ENCODE measurements at regions not wholly inside any gene's neighbourhood (a gene's known extent, or its start where the extent isn't known, plus 50 kb on each side); places are given as distances from the start of the nearest gene placed in this dataset.
A peak's percentile ranks its signal among the peaks of the same experiment; 100 is the strongest.

DNA sequence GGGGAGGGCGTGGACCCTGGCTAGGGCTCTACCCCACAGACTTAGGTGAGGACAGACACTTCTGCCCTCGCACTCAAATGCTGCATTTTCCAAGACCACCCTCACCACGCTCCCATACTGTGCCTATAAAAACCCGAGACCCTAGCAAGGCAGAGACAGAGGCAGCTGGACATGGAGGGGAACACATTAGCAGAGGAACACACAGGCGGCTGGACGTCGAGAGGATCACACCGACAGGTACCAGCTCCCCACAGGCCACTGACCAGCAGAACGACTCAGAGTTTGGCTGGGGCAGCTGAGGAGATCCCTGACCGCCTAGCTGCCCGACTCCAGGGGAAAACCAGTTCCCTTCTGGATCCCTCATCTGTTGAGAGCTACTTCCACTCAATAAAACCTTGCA lies 338.2 kb upstream of the SMIM30 start:
- DNase-seq (ENCODE audit: low spot score), result no peak

DNA sequence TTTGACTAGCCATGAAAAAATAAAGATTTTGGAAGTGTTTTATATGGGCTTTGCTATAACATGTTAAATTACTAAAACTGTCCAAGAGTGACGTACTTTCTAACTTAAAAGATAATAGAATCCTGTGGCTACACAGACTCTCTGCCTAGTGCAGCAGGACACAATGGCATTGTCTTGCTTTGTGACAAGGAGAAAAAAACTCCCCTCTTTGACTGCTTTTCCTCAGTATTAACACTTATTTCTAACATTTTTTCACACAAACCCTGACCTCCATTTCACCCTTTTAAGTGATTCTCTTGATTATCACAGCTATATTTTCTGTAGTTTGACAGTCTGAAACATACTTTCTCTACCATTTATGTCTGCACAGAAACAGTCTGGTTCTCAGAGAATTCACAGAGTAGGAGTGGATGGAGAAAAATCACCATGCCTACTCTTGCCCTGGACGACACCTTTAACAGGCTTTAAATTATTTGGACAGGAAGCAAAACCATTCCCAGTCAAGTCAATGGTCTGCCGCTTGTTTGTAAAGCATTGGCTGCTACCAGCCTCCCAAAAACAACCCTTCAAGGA lies 336.3 kb upstream of the SMIM30 start:
- DNase-seq (ENCODE audit: low spot score), result no peak

DNA sequence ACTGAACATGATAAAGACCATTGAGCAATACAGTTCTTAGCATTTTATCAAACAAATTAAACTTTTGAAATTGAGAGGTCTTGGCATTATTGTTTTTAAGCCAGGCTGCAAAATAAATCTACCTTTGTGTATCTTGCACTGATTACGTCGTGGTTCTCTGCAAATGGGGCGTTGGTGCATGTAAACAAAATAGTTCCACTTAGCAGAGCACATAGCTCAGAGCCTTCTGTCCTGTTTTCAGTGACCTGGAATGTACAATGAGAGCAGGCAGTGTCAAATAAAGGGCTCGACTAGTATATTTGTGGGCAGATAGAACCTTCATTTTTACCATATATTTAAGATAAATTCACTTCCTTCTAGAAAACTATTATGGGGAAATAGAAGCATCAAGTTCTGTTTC lies 333.9 kb upstream of the SMIM30 start:
- DNase-seq (ENCODE audit: low spot score), result no peak

DNA sequence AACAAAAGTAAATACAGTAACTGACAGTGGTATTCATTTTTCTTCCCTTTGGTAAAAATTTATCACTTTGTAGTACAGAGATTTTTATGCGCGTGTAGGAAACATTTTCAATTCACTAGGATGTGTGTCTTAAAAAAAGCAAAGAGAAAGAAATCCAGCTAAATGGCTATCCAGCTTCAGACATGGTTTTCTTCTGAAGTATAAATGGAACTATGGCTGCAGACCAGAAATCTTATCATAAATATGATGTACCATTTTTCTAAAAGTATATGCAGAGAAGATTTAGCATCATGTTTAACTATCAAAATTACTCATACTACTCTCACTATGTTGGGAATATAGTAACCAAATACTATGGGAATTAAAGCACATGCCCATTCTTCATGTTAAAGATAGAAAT lies 328.4 kb upstream of the SMIM30 start:
- DNase-seq (ENCODE audit: low spot score), result no peak

DNA sequence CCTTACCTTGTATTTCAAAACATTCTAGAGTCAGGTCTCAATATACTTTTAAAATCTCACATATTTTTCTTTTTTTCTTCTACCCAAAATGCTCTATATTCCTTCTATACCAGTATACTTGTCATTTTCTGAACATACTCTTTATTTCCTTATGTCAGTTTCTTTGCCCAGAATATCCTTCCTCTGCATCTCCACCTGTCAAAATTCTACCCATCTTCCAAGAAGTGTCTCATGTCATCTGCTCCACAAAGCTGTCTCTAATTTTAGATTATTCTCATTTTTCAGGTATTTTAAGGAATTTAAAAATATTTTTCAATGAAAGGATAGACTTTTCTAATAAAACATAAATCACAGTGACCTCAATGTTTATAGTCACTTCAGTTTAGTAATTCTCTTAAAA lies 328.0 kb upstream of the SMIM30 start:
- DNase-seq (ENCODE audit: low spot score), result no peak

DNA sequence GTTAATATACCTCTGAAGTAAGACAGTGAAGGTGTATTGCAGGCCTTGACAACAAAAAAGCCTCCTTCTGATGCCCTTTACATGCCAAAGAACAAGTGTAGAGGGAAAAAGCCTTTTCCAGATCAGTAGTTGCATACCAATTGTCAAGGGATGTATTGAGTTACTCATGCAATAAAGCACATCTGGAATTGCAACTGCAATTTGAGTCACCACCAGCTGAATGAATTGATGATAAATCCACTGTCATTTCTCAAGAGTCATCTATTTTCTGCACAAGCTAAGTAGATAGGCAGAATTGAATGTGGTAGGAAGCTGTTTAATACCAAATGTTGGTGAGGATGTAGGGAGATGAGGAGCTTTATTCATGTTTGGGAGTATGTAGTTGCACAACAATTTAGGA lies 325.9 kb upstream of the SMIM30 start:
- no peak for DNase-seq (ENCODE audit: low spot score)

DNA sequence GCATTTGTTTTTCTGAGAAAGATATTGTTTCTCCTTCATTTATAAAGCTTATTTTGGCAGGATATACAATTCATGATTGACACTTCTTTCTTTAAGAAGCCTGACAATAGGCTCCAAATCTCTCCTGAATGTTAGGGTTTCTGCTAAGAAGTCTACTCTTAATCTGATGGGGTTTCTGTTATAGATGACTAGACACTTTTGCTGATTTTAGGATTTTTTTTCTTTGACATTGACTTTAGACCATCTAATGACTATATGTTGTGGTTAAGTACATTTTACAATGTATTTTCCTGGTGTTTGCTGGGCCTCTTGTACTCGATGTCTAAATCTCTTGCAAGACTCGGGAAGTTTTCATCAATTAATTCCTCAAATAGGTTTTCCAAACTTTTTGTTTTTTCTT lies 321.8 kb upstream of the SMIM30 start:
- no peak for DNase-seq (ENCODE audit: low spot score)

DNA sequence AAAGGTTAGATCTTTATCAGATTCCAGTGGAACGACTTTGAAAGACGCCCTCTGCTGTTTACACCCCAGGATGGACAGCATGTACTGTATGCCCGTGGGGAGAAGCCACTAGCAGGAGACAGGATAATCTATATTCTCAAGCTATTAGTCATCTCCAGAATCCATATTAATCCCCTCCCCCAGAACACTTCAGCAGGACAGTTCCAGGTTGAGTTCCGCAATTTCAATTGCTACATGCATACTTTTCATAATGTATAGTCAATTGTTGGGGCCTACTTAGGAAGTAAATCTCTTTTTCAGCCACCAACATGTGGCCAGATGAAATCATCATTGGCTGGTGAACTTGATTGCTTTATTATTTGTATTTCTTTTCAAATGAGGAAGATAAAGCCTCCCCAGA lies 313.1 kb upstream of the SMIM30 start:
- no peak for DNase-seq (ENCODE audit: low spot score)

DNA sequence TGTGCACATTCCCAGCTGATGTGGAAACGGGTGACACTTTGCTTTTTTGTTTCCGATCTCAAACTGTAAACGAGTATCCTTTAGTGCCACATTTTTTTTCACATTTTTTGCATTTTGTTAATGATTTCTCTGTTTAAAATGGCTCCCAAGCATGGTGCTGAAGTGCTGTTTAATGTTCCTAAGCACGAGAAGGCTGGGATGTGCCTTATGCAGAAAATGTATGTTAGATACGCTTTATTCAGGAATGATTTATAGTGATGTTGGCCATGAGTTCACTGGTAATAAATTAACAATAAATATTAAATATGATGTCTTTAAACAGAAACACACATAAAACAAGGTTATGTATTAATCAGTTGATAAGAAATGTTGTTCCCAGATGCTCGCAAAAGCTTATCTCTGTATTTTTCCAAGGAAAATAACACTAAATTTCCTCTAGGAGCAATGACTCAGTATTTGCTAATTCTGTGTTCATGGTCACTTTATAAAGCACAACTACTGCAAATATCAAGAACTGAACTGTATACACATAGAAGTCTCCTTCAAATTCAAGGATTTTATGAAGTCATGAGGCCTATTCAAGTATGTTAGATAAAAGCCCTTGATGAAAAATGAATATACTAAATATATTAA lies 305.9 kb upstream of the SMIM30 start:
- DNase-seq (ENCODE audit: low spot score), result no peak

DNA sequence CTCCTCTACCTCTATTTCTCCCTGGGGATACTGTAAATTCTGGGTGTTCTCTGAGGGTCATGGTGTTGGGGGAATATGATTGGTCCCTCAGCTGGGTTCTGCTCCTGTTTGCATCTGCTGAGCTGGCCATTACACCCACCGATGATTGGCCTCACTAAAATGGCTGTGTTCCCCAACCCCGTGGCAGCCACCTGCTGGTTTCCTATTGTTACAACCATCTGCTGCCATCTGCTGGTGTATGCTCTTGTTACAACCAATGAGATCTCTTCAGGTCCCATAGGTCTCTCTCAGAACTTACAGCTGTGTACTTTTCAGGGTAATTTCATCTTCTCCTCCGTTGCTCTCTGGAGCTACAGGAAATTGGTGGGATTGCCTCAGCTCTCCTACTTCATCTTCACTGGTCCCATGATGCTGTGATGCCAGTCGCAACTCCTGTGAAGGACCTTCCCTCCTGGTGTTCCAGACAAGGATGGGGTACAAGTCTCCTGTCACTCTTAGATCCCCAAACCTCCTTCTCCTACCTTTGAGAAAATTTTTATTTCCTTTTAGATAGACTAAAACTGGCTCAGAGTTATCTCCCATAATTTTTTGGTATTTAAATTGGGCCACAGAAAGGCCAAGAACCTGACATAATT lies 303.5 kb upstream of the SMIM30 start:
- DNase-seq (ENCODE audit: low spot score), result peak; percentile 89

DNA sequence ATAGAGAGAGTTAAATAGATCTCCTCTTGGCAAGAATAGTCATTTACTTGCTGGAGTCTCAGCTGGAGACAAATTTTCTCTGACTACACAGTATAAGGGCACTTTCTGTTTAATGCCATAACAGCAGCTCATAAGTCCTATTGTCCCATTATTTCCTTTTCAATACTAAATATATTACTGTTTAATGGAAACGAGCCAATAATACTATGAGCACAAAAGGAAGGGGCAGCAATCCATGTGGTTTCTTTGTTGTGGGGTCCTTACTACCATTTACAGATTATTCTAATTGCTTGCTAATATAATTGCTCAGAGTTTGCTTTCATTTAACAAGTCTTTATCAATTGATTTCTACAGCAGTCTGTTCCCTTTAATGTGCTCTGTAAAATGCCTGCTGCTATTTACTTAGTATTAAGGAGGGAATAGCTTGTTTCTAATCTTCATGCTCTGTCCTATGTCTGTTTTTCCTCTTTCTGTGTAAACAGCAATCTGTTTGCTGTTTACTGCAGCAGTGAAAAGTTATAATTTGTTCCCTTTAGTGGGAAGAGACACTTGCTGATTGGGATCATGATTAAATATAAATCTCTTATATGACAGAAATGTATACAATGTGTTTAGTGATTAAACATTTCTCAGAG lies 296.2 kb upstream of the SMIM30 start:
- DNase-seq (ENCODE audit: low spot score), result no peak

DNA sequence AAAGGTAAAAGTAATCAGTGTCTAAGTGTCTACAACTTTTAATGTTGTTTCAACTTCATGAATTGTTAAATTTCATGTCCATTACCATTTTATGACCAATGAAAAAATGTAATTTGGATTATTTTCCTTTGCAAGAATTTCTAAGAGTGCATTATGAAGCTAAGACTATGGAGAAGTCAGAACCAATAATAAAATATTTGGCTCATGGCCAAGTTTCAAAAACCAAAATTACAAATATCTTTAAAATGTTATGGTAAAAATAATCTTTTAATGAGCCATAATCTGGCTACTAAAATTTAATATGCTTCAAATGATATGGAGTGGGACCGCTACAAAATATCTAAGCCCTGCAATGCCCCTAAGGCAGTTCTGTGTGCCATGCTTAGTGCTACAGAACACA lies 294.1 kb upstream of the SMIM30 start:
- no peak for DNase-seq (ENCODE audit: low spot score)

DNA sequence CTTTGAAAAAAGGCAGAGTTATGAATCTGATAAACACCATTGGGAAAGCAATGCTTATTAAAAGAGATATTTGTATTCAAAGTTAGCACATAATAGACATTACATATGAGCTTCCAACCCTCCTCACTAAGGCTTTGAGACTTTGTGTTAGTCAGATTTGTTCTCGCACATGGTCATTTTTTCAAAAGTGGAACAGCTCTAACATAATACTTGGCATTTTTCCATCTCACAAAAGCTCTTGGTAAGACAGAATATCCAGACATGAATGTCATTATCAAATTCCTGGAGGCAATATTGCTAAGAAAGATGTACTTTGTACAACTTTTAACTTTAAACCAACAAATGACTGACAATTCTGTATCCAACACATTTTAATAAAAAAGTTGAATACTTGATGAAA lies 292.4 kb upstream of the SMIM30 start:
- DNase-seq (ENCODE audit: low spot score), result no peak

DNA sequence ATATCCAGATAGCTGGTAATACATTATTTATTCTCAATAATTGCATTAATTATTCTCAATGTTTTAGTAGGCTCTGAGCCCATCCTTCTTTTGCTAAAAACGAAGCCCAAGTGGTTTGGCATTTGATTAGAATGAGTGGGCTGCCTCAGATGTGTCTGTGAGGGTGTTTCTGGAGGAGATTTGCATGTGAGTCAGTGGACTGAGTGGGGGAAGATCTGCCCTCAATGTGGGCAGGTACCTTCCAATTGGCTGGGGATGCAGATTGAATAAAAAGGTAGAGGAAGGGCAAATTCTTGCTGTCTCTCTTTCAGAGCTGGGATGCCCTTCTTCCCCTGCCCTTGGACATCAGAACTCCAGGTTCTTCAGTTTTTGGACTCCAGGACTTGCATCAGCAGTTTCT lies 290.6 kb upstream of the SMIM30 start:
- DNase-seq (ENCODE audit: low spot score), result no peak

DNA sequence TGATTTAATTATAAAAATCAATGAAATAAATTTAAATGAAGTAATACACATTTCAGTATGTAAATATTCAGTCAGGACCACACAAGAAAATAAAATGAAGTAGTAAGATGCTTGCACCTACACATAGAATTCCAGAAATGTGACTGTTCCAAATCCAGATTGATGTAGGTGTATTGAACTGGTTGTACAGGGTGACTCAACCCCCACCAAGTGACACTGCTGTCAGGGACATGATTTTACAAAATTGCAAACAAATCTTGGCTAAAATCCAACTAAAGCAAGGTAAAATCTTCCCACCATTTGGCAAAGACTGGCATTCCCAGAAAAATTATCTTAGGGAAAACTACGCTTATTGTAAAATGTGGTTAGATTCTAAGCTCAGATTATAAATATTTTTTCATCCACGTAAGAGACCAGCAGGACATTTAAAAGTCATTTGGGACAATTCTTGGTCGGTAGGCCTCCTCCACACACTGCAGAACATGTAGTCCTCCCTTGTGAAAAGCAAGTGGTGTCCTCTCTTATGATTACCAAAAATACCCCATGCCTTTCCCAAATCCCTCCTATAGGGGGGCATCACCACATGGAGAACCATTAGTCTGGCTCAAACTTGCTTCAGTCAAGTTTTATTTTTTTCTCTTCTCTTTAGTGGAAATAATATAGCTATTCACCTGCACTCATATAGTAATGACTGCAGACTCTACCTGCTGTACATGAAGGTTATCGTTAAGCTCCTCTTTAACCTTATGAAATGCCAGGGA lies 287.1 kb upstream of the SMIM30 start:
- no peak for DNase-seq (ENCODE audit: low spot score)

DNA sequence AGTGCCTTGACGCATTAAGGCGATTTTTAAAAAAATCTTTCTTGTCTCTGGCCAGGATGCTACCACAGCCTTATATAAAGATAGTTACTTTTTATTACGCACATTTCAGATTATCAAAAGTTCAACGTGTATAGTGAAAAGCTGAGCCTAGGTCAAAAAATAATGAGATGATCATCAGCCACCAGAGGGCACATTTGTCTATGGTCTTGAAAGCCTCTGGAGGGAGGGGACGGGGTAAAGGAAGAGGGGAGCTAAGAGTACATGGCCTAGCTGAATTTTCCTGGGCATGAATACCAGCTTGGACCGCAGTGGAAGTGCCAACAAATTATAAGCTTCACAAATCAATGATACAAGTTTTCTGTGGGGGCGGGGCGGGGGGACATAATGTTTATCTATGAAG lies 285.9 kb upstream of the SMIM30 start:
- DNase-seq (ENCODE audit: low spot score), result no peak

DNA sequence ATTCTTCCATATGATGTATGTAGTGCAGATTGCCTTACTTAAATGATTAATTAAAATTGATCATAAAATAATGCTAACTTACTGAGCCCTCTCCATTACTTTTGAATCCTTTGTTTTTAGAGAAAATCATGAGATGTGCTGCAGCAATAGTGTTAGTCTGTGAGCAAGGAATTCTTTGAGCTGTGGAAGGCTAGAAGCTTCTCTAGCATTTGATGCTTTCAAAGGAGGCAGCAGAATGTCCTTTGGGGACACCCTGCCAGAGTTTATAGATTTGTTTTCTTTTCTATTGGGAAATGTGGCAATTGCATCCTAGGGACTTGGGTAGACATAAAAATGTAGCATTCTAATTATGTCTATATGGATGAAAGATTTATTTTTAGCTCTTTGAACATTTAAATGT lies 284.1 kb upstream of the SMIM30 start:
- DNase-seq (ENCODE audit: low spot score), result no peak

DNA sequence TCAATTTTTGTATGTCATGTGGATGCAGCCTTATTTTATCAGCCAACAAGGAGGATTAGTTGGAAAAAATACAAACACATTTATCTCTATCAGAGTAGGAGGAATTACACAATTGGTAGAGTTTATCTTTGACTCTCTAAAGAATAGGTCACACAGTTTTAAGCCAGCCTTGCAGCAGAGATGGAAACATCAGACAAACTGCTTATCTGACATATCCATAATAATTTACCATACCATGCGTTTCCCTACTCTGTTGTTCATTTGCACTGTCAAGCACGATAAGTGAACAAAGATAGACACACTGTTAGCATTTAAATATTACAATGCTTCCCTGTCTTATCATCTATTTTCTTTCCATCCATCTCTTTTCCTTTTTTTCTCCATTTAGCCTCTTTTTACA lies 283.7 kb upstream of the SMIM30 start:
- no peak for DNase-seq (ENCODE audit: low spot score)

DNA sequence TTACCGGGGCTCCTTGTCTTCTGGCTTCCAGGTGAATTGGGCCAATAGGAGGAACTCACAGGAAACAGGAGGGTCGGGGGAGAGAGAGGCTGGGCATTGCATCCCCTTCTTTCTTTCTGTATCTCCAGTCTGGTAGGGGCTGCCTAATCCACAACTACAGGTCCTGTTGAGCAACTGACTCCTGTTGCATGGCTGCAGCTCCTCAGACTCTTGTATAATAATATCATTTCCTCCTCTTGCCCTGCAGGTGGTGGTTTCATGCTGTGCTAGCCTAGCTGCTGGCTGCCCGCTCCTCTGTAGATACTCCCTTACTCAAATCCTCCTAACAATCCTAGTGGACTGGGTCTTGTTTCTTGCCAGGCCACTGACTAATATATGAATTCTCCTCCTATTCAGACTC lies 276.5 kb upstream of the SMIM30 start:
- no peak for DNase-seq (ENCODE audit: low spot score)

DNA sequence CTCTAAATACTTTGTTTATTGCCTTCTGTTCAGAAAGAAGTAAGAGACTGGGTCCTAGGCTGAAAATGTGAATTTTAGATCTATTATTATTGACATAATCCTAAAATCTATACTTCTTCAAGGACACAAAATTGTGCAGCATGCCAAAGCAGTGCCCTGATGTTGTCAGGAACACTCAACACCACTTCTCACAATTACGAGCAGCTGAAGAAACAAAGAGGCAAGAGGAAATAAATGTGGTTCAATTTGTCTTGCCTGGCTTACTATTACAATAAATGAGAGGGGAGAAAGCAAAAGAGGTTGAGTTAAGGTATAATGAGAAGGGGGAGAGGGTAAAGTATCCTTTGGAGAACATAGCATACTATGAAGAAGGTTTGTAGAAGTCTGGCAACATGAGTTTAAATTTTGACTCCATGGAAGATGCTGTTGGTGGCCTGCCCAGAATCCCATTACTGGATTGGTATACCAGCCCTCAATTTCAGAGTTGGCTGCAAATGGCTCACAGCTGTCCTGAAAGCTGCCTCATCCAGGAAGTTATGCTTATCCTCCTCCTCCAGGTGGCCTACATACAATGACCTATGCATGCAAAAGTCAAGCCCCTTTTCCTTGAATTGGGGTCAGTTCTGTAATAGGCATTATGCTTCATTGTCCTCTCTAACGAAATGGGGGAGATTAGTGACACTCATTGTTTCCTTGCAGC lies 274.6 kb upstream of the SMIM30 start:
- DNase-seq (ENCODE audit: low spot score), result no peak

DNA sequence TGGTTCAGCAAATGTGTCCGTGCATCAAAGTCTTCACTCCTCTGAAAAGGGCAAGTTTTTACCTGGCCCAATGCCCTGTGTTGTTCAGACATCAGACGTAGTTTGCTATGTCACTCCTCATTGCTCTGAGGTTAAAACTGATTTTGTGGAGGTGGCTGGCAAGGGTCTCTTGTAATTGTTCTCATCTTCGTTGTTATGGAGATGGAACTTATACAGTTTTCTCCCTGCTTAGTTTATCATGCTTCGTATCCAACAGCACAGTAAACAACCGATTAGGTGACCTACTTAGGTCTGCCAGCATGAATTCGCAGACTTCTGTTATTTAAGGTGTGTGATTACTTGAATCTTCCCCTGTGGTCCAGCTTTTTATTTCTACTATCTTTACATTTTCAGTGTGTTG lies 274.1 kb upstream of the SMIM30 start:
- no peak for DNase-seq (ENCODE audit: low spot score)

DNA sequence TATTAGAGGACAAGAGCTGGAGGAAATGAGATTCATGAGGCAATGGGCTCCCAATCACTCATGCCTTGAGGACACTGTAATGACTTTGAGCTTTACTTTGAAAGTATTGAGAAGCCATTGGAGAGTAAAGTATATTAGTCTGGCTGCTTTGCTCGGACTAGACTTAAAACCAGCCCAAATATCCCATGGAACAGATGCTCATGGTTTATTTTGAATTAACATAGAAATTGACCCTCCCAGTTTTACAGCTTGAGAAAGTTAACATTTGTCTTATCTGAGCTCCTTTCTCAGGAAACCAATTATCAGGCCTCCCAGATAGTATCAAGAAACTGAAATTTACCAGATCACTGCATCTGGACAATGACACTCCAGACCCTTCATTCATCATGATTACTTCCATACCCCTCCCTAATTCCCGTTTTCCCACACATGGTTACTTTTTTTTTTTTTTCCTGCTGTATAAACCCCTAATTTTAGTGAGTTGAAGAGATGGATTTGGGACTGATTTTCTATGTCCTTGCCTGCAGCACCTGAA lies 270.8 kb upstream of the SMIM30 start:
- DNase-seq (ENCODE audit: low spot score), result no peak

Data from pons (tissue), 1 donor.